PC-9 (cell line): ENCODE measurements at regions not wholly inside any gene's neighbourhood (a gene's known extent, or its start where the extent isn't known, plus 50 kb on each side); places are given as distances from the start of the nearest gene placed in this dataset.

Source experiments
- EZH2 ChIP-seq: fragments of 200-600 bp; sonication (generic); IDR thresholded peaks from 2 replicates; pipeline ENCODE4 v1.8.0; 2017; ENCODE audit warnings: antibody characterized with exemption, low read depth
- TF ChIP-seq, protein P1 (sequence below): fragments of 200-600 bp; sonication (generic); conservative IDR thresholded peaks from 2 replicates; pipeline ENCODE4 v1.6.1; 2017; ENCODE audit warnings: mixed run types, antibody characterized with exemption, mild to moderate bottlenecking, moderate library complexity

GRCh38 chr13:73687929-73688328 is 446.3 kb downstream of the KLF12 start:
- TF ChIP-seq, protein P1, sequence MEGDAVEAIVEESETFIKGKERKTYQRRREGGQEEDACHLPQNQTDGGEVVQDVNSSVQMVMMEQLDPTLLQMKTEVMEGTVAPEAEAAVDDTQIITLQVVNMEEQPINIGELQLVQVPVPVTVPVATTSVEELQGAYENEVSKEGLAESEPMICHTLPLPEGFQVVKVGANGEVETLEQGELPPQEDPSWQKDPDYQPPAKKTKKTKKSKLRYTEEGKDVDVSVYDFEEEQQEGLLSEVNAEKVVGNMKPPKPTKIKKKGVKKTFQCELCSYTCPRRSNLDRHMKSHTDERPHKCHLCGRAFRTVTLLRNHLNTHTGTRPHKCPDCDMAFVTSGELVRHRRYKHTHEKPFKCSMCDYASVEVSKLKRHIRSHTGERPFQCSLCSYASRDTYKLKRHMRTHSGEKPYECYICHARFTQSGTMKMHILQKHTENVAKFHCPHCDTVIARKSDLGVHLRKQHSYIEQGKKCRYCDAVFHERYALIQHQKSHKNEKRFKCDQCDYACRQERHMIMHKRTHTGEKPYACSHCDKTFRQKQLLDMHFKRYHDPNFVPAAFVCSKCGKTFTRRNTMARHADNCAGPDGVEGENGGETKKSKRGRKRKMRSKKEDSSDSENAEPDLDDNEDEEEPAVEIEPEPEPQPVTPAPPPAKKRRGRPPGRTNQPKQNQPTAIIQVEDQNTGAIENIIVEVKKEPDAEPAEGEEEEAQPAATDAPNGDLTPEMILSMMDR: no peak
- no peak for TF ChIP-seq EZH2
